PC-9 (cell line): ENCODE measurements at regions not wholly inside any gene's neighbourhood (a gene's known extent, or its start where the extent isn't known, plus 50 kb on each side); places are given as distances from the start of the nearest gene placed in this dataset.

ENCODE experiments used
- EZH2 ChIP-seq: fragments of 200-600 bp; sonication (generic); IDR thresholded peaks from 2 replicates; pipeline ENCODE4 v1.8.0; 2017; ENCODE audit warnings: antibody characterized with exemption, low read depth
- TF ChIP-seq, protein P1 (sequence below): fragments of 200-600 bp; sonication (generic); conservative IDR thresholded peaks from 2 replicates; pipeline ENCODE4 v1.6.1; 2017; ENCODE audit warnings: mixed run types, antibody characterized with exemption, mild to moderate bottlenecking, moderate library complexity

- TF ChIP-seq, protein P1, sequence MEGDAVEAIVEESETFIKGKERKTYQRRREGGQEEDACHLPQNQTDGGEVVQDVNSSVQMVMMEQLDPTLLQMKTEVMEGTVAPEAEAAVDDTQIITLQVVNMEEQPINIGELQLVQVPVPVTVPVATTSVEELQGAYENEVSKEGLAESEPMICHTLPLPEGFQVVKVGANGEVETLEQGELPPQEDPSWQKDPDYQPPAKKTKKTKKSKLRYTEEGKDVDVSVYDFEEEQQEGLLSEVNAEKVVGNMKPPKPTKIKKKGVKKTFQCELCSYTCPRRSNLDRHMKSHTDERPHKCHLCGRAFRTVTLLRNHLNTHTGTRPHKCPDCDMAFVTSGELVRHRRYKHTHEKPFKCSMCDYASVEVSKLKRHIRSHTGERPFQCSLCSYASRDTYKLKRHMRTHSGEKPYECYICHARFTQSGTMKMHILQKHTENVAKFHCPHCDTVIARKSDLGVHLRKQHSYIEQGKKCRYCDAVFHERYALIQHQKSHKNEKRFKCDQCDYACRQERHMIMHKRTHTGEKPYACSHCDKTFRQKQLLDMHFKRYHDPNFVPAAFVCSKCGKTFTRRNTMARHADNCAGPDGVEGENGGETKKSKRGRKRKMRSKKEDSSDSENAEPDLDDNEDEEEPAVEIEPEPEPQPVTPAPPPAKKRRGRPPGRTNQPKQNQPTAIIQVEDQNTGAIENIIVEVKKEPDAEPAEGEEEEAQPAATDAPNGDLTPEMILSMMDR: no peak
- TF ChIP-seq EZH2: no peak
Observed at GRCh38 chr10:130396044-130396443, 259.9 kb downstream of the GLRX3 start.
